Body of pancreas (tissue), 4 donors: ENCODE measurements at regions not wholly inside any gene's neighbourhood (a gene's known extent, or its start where the extent isn't known, plus 50 kb on each side); places are given as distances from the start of the nearest gene placed in this dataset.

ENCODE experiments used
- CTCF ChIP-seq, 7 experiments: fragments of 450-650 bp in 4 of 7; fragments of 200-600 bp in 3 of 7; sonication (generic) in 3 of 7; IDR thresholded peaks; one replicate each; pipeline ENCODE4 v1.5.1; 2016 to 2019; ENCODE audit warnings: antibody characterized with exemption in 7 of 7
- POLR2A ChIP-seq, 3 donors: fragments of 450-650 bp; IDR thresholded peaks; one replicate each; pipeline ENCODE4 v1.6.1; 2016; ENCODE audit warnings: antibody characterized with exemption in 3 of 3, mild to moderate bottlenecking in 2 of 3

DNA sequence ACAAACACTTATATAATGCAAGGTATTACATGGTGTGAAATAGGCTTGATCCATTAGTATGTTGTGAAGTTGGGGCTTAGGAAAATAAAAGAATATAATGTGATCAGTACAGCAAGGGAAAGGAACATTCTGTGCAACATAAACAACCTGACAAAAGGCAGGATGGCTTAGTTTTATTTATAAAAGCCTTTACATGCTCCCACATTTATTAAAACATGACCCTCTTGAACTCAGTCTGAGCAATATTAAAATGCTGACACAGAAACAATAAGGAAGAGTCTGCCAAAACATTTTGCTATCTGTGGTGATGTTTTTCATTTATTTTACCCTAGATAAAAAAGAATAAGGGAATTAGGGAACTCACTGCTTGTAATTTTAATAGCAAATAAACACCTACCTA lies 519.7 kb downstream of the PCDH7 start:
- no peak for TF ChIP-seq CTCF (IDR thresholded peaks at IDR 0.05)
- TF ChIP-seq POLR2A (IDR thresholded peaks at IDR 0.05): no peak
